Activated T-cell treated with anti-CD3 and anti-CD28 coated beads, Interleukin-2, amount 50 U/mL, for 72 hours (primary cell): ENCODE measurements at regions not wholly inside any gene's neighbourhood (a gene's known extent, or its start where the extent isn't known, plus 50 kb on each side); places are given as distances from the start of the nearest gene placed in this dataset.

Source experiments
- ATAC-seq, 2 donors: fragments of 150-1000 bp; cut with Tn5 transposase; replicated peaks in 1 of 2; 2 replicates each; pipeline ENCODE4 v1.10.0; 2021; ENCODE audit warnings: moderate library complexity in 2 of 2, mild to moderate bottlenecking in 1 of 2
- DNase-seq, 2 donors: peaks; one replicate each; pipeline ENCODE4 v3.0.0; 2021 to 2022; ENCODE audit warnings: mixed read lengths in 1 of 2
- H3K27ac Mint-ChIP-seq: one replicate; pipeline ENCODE4 v1.8.0; 2022; ENCODE audit warnings: mild to moderate bottlenecking, moderate library complexity, mixed read lengths
- H3K27me3 Mint-ChIP-seq: one replicate; pipeline ENCODE4 v1.8.0; 2022; ENCODE audit warnings: low read depth, mixed read lengths
- H3K36me3 Mint-ChIP-seq, 2 donors: one replicate each; pipeline ENCODE4 v1.8.0; 2022; ENCODE audit warnings: mixed read lengths in 2 of 2, mild to moderate bottlenecking in 1 of 2; ENCODE audit not compliant: insufficient read depth in 2 of 2
- H3K4me1 Mint-ChIP-seq: one replicate; pipeline ENCODE4 v1.8.0; 2022; ENCODE audit warnings: low read depth, mixed read lengths
- H3K4me3 Mint-ChIP-seq, 2 donors: one replicate each; pipeline ENCODE4 v1.8.0; 2022; ENCODE audit warnings: mild to moderate bottlenecking in 2 of 2, mixed read lengths in 2 of 2, moderate library complexity in 2 of 2
- H3K9me3 Mint-ChIP-seq, 2 donors: one replicate each; pipeline ENCODE4 v1.8.0; 2022; ENCODE audit warnings: mixed read lengths in 2 of 2

DNA sequence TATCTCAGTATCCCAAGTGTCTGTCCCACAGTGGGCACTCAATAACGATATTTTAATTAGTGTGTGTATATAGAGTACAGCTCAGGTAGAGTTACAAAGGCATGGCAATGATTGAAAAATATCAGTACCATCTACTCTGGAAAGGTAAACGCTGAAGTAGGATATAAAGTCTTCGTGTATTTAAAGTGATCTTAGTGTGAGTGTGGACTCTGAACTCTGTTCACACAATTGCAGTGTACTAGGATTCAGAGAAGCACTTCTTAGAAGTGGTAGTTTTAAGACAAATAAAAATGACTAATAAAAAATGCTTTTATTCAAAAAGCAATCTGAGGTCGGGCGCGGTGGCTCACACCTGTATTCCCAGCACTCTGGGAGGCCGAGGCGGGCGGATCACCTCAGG is 62.9 kb upstream of the RAP2B start:
- ATAC-seq = no peak

DNA sequence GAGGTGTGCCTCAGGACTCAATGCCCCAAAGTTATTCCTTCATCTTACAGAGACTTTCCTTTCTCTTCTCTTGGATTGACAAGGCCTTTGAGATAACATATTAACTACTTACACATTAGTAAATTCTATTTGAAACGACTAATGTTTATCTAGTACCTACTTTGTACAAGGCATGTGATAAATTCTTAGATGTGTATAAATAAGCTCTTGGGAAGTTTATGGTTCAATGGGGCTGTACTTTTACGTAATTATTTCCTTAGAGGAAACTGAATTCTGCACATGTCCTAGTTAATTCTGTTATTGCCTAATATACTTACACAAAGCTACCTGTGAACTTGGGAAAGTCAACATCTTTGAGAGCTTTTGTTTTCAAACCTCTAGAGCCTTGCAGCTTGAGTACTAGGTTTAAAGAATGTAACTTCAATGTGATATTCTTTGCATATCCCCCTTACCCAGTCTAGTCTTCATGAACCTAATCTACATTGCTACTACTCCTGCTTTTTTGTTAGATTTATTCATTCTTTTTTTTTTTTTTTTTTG is 58.5 kb upstream of the RAP2B start:
- Mint-ChIP-seq H3K27me3 (no peaks in the 10 kb centered on the region), H3K9me3 (no peaks in the 10 kb centered on the region), H3K27ac (no peak overlapping the region), H3K4me3 (no peak overlapping the region), H3K4me1 (no peaks in the 10 kb centered on the region), H3K36me3 (no peaks in the 10 kb centered on the region)
- DNase-seq = no peak
- no peak for ATAC-seq

More for the DNA sequence above, 62.9 kb upstream of the RAP2B start:
- Mint-ChIP-seq H3K9me3 (no peaks in the 10 kb centered on the region), H3K4me1 (no peaks in the 10 kb centered on the region), H3K27ac (no peak overlapping the region), H3K27me3 (no peaks in the 10 kb centered on the region), H3K4me3 (no peak overlapping the region), H3K36me3 (no peaks in the 10 kb centered on the region)
- DNase-seq = no peak

DNA sequence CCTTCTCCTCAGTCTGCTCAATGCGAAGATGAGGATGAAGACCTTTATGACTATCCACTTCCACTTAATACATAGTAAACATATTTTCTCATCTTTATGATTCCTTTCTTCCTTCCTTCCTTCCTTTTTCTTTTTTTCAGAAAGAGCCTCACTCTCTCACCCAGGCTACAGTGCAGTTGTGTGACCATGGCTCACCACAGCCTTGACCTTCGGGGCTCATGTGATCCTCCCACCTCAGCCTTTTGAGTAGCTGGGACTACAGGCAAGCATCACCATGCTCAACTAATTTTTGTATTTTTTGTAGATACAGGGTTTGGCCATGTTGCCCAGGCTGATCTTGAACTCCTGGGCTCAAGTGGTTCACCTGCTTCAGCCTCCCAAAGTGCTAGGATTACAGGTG is 52.0 kb upstream of the RAP2B start:
- no peak overlapping the region for H3K27ac Mint-ChIP-seq
- no peaks in the 10 kb centered on the region for H3K9me3 Mint-ChIP-seq
- no peaks in the 10 kb centered on the region for H3K4me1 Mint-ChIP-seq

DNA sequence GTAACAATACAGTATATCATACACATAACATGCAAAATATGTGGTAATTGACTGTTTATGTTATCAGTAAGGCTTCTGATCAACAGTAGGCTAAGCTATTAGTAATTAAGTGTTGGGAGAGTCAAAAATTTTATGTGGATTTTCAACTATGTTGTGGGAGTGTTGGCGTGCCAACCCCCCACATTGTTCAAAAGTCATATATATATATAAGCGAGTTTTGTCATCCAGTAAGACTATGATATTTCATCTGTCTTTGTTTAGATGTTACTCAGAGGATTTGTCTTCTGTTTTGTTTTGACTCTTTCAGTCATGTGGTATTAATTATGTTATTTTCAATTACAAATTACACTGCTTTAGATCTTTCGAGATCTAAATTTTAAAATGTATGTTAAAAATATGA is 51.0 kb upstream of the RAP2B start:
- Mint-ChIP-seq H3K4me3 (no peak overlapping the region), H3K9me3 (no peaks in the 10 kb centered on the region), H3K27me3 (no peaks in the 10 kb centered on the region), H3K4me1 (no peaks in the 10 kb centered on the region), H3K36me3 (peaks cover 0 to 2% of the 10 kb centered on the region in 2 donors), H3K27ac (no peak overlapping the region)
- no peak for ATAC-seq
- no peak for DNase-seq

More for the DNA sequence above, 52.0 kb upstream of the RAP2B start:
- ATAC-seq (no peak), DNase-seq (no peak)
- peaks cover 0 to 2% of the 10 kb centered on the region in 2 donors for H3K36me3 Mint-ChIP-seq
- no peaks in the 10 kb centered on the region for H3K27me3 Mint-ChIP-seq
- H3K4me3 Mint-ChIP-seq = no peak overlapping the region
